SJSA1 (cell line): ENCODE measurements at regions not wholly inside any gene's neighbourhood (a gene's known extent, or its start where the extent isn't known, plus 50 kb on each side); places are given as distances from the start of the nearest gene placed in this dataset.
A peak's percentile ranks its signal among the peaks of the same experiment; 100 is the strongest.

Experiments
- DNase-seq, 2 experiments: peaks; one replicate each; pipeline ENCODE4 v3.0.0-alpha.2; 2015 to 2020; ENCODE audit warnings: low spot score in 2 of 2, low read depth in 1 of 2
- H3K27ac ChIP-seq: fragments of 250-450 bp; sonication (Bioruptor Pico); 2 replicates; pipeline ENCODE4 v1.5.1; 2020; ENCODE audit warnings: mild to moderate bottlenecking, moderate library complexity
- H3K27me3 ChIP-seq: fragments of 250-450 bp; sonication (Bioruptor Pico); replicated peaks from 2 replicates; pipeline ENCODE4 v1.5.1; 2020; ENCODE audit warnings: mild to moderate bottlenecking, moderate library complexity
- H3K36me3 ChIP-seq: fragments of 250-450 bp; sonication (Bioruptor Pico); 2 replicates; pipeline ENCODE4 v1.5.1; 2020; ENCODE audit warnings: mild to moderate bottlenecking
- H3K4me1 ChIP-seq: fragments of 250-450 bp; sonication (Bioruptor Pico); replicated peaks from 2 replicates; pipeline ENCODE4 v1.6.1; 2021; ENCODE audit warnings: mild to moderate bottlenecking
- H3K4me3 ChIP-seq: fragments of 250-450 bp; sonication (Bioruptor Pico); 2 replicates; pipeline ENCODE4 v1.5.1; 2020; ENCODE audit warnings: mild to moderate bottlenecking
- H3K9me3 ChIP-seq: fragments of 250-450 bp; sonication (Bioruptor Pico); replicated peaks from 2 replicates; pipeline ENCODE4 v1.5.1; 2020; ENCODE audit warnings: mild to moderate bottlenecking

DNA sequence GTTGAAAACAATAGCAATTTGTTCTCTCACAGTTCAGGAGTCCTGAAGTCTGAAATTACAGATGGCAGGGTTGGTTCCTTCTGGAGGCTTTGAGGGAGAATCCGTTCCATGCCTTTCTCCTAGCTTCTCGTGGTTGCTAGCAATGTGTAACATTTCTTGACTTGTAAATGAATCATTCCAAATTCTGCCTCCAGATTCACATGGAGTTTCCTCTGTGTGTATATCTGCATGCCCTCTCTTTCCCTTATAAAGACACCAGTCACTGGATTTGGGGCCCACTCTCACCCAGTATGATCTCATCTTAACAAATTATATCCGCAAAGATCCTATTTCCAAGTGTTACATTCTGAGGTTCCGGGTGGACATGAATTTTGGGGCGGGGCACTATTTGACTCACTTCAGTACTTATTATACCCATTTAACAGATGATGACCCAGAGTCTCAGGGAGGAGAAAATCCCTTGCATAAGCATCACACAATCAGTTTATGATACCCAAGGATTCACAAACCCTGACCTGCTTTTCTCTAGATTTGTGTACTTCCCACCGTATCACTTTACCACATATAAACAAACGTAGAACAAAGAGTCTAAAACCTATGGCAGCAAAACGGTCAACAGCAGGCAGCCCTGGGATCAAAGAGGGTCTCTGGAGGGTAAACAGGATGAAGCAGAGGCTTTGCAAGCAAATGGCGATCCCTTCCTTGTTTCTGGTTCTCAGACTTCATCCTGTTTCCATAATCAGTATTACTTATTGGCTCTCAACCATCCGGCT is 93.7 kb downstream of the C9orf152 start:
- peaks cover 13% of the 10 kb centered on the region; the same call in 1 of the 2 replicates for H3K36me3 ChIP-seq
- H3K27ac ChIP-seq: no peak overlapping the region
- H3K4me1 ChIP-seq: peaks cover 15% of the 10 kb centered on the region
- H3K4me3 ChIP-seq: no peak overlapping the region
- no peak for DNase-seq
- H3K9me3 ChIP-seq: no peaks in the 10 kb centered on the region
- H3K27me3 ChIP-seq: no peaks in the 10 kb centered on the region

DNA sequence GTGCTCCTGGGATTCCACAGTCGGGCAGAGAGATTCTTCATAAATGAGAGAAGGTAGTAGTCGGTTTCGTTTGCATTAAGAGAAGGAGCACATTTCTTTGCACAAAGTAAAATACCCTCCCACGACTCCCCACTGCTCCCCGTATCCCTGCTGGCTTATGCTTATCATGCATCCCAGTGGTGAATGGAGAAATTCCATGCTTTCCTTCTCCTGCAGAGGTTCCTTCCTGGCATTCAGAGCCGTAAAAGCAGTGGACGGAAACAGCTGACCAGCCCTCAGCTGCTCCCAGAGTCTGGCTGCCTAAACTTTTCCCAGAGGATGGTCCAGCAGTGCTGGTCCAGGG is 93.1 kb downstream of the C9orf152 start:
- no peak for DNase-seq
- Histone ChIP-seq H3K27me3 (no peaks in the 10 kb centered on the region), H3K36me3 (peaks cover 15% of the 10 kb centered on the region), H3K4me1 (peaks cover 15% of the 10 kb centered on the region), H3K9me3 (no peaks in the 10 kb centered on the region), H3K4me3 (no peak overlapping the region), H3K27ac (no peak overlapping the region)

DNA sequence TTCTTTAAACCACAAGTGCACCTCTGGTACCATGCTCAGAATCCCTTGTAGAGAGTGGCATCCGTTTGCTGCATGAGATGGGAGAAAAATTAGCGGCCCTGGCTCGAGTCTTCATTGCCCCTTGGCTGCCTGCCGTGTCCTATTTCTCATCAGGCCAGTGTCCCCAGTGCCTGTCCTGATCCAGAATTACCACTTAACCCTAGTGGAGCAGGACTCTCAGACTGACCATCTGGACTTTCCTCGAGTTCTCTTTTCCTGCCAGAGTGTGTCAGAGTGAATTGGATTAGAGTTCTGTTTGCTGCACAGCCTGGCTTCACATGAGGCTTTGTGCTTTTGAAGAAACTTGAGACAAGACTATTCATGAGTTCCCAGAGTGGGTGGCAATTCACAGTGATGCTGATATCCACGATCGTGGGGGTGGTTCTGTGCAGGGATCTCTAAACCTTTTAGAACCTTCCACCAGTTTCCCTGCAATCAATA is 92.6 kb downstream of the C9orf152 start:
- H3K4me3 ChIP-seq: no peak overlapping the region
- H3K36me3 ChIP-seq: peaks cover 20% of the 10 kb centered on the region
- H3K27ac ChIP-seq: no peak overlapping the region
- no peak for DNase-seq
- peaks cover 15% of the 10 kb centered on the region for H3K4me1 ChIP-seq
- H3K9me3 ChIP-seq: no peaks in the 10 kb centered on the region
- no peaks in the 10 kb centered on the region for H3K27me3 ChIP-seq

DNA sequence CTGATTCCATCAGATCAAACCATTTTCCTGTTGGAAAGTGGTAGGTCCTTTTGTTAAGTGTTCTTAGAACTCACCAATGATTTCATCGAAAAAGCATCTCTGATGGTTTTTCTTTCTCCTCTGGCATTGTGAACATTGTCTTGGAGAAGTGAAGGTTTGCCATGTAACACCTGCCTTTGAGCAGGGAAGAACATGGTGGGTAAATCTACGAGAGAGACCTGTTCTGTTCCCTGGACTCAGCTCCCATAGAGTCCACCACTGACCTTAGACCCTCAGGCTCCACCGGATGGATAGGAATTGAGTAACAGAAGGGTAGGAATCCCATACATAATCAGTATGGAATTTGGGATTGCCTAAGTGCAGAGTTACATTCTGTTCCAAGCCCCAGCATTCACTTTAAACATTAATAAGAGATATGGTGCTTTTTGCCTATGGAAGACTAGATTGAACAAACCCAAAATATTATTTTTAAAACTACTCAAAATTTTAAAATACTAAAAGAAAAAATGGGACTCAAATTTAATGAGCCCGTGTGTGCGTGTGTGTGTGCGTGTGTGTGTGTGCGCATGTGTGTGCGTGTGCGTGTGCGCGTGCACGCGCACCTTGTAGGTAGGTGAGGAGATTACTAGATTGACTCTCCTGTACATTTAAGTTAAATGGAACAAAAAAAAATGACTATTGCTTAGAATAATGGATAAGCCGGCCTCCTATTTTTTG is 92.0 kb downstream of the C9orf152 start:
- Histone ChIP-seq H3K27me3 (no peaks in the 10 kb centered on the region), H3K36me3 (peaks cover 20% of the 10 kb centered on the region), H3K27ac (no peak overlapping the region), H3K9me3 (no peaks in the 10 kb centered on the region), H3K4me3 (no peak overlapping the region), H3K4me1 (peaks cover 15% of the 10 kb centered on the region)
- DNase-seq: no peak

DNA sequence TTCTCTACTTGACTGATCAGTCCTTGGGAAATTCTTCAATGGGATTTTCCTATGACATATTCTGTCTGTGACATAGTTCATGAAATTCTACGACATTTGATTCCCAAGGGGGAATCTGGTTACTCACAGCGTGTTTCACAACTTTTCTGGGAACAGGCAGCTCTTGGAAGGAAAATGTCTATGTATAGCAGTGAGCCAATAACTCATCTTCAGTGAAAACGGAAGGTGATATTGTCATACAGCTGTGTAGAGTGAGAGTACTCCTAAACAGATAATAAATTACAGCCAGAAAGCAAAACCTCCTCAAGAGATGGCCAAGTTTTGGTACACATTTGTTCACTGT is 91.4 kb downstream of the C9orf152 start:
- DNase-seq: no peak
- Histone ChIP-seq H3K27ac (no peak overlapping the region), H3K4me3 (no peak overlapping the region), H3K27me3 (no peaks in the 10 kb centered on the region), H3K4me1 (peaks cover 15% of the 10 kb centered on the region), H3K36me3 (peaks cover 20% of the 10 kb centered on the region), H3K9me3 (no peaks in the 10 kb centered on the region)

DNA sequence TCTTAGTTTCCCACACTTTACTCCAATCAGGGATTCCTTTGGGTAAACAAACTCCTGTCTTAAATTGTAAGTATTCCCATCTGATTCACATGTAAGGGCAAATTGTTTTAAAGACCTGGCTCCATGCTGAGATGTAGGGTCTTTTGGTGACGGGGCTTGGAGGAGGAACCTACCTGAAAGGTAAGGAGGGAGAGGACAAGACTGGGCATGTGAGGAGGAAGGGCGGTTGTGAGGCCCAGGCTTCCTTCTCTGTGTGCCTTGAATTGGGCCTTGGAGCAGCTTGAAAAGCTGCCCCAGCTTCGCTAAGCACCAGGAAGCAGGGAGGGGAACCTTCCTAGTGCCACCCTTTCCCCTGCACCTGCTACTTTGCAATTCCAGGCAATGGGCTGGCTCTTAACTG is 86.8 kb downstream of the C9orf152 start:
- Histone ChIP-seq H3K4me3 (no peak overlapping the region), H3K9me3 (no peaks in the 10 kb centered on the region), H3K27ac (no peak overlapping the region), H3K36me3 (peaks cover 7% of the 10 kb centered on the region; the same call in 1 of the 2 replicates), H3K4me1 (peaks cover 41% of the 10 kb centered on the region), H3K27me3 (no peaks in the 10 kb centered on the region)
- no peak for DNase-seq

DNA sequence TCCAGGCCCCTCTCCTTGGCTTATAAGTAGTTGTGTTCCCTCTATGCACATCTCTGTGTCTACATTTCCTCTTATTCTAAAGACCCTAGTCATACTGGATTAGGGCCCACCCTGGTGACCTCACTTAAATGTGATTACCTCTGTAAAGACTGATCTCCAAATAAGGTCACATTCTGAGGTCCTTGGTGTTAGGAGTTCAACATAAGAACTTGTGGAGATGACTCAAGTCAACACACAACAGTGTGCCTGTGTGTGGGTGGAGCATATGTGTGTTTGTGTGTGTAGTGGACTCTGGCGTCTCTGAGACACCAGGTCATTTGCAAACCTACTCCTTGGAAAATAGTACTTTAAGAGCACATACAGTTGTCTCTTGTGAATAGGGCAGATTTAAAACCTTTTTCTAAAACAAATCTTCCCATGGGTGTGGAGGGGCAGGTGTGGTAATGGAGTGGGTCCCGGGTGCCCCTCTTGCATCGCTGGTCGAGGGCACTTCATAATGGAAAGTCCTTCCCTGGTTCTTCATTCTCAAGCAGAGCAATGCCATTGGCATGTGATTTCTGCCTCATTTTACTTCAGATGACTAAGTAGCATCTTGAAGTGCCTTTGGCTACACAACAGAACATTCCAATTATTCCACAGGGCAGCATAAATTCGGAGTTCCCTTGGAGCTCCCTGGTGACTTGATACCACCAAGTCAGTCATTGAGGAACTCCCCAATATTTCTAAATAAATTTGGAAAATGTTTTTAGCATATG is 84.4 kb downstream of the C9orf152 start:
- Histone ChIP-seq H3K9me3 (no peaks in the 10 kb centered on the region), H3K4me1 (peaks cover 57% of the 10 kb centered on the region), H3K4me3 (no peak overlapping the region), H3K27me3 (no peaks in the 10 kb centered on the region), H3K36me3 (peaks cover 9% of the 10 kb centered on the region; the same call in 1 of the 2 replicates), H3K27ac (peak overlapping the region; percentile 45)
- no peak for DNase-seq

DNA sequence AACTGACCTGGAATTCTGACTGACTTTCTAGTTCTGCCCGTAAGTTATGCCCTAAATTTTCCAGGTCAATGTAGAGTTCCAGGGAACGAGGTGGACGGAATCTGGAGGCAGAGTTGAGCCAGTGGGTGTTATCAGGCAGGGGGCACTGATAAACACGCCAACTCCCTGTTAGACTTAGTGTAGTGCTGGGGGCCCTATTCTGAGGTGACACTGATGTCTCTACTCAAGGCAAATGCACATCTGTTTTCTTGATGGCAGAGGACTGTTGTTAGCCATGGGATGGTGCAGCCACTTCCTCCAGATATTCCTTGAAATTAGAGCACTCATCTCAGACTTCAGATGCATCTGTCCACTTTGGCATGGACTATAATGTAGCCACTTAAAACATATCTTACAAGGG is 83.5 kb downstream of the C9orf152 start:
- H3K4me3 ChIP-seq: no peak overlapping the region
- no peaks in the 10 kb centered on the region for H3K9me3 ChIP-seq
- peaks cover 9% of the 10 kb centered on the region; the same call in 1 of the 2 replicates for H3K36me3 ChIP-seq
- peaks cover 57% of the 10 kb centered on the region for H3K4me1 ChIP-seq
- peak overlapping the region; percentile 80 for H3K27ac ChIP-seq
- no peak for DNase-seq
- no peaks in the 10 kb centered on the region for H3K27me3 ChIP-seq

DNA sequence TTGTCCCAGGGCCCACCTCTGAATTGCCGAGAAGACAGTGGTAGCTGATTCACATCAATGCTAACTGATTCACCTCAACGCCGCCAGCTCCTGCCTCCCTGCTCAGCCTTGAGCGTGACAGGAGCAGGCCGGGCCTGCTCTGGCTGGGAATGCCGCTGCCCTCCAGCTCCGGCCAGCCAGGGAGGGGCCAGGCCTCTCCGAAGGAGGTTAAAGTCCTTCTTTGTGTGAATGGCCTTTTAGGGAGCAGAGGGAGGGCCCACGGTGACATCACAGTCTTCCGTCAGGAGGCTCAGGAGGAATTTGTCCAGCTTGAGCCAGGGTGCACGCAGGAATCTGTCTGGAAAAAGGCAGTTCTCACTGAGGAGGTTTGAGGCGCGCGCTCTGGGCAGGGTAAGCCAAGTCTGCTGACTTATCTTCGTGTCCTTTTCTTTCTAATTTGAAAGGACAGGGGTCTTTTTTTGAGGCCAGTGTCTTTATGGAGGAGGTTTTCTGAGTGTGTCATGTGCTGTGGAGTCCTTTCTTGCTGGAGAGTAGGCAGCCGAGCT is 82.7 kb downstream of the C9orf152 start:
- H3K27ac ChIP-seq: peak overlapping the region; percentile 80
- H3K9me3 ChIP-seq: no peaks in the 10 kb centered on the region
- H3K4me1 ChIP-seq: peaks cover 59% of the 10 kb centered on the region
- H3K36me3 ChIP-seq: peaks cover 3% of the 10 kb centered on the region; the same call in 1 of the 2 replicates
- DNase-seq: peak; percentile 90 to 91
- peak overlapping the region; percentile 4; the same call in 1 of the 2 replicates for H3K4me3 ChIP-seq
- H3K27me3 ChIP-seq: no peaks in the 10 kb centered on the region

DNA sequence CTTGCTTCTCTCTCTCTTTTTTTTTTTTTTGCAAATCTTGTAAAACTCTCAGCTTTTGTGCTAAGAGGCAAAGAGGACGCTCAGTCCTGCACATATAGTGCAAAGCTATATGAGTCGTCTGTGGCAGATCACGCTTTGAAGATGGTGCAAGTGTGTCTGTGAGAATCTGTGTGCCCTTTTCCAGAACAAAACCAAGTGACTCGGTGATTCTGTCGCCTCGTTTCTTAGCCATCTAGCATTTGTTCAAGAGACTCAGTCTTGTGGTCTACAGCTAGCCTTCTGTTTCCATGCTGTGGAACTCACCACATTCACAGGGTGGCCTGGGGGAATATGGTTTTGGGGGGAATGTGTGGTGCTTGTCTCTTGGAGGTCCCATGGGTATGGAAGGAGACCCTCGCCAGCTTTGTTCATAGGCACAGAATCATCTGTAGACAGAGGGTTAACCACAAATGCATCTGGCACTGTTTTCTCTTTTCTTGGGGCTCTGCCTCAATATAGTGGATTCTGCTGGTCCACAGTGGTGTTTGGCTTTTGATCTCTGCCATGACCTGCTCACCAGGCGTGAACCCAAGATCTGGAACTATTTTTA is 82.1 kb downstream of the C9orf152 start:
- Histone ChIP-seq H3K4me1 (peaks cover 65% of the 10 kb centered on the region), H3K36me3 (peaks cover 2% of the 10 kb centered on the region; the same call in 1 of the 2 replicates), H3K27ac (peak overlapping the region; percentile 80), H3K27me3 (no peaks in the 10 kb centered on the region), H3K4me3 (peak overlapping the region; percentile 4; the same call in 1 of the 2 replicates), H3K9me3 (no peaks in the 10 kb centered on the region)
- no peak for DNase-seq

DNA sequence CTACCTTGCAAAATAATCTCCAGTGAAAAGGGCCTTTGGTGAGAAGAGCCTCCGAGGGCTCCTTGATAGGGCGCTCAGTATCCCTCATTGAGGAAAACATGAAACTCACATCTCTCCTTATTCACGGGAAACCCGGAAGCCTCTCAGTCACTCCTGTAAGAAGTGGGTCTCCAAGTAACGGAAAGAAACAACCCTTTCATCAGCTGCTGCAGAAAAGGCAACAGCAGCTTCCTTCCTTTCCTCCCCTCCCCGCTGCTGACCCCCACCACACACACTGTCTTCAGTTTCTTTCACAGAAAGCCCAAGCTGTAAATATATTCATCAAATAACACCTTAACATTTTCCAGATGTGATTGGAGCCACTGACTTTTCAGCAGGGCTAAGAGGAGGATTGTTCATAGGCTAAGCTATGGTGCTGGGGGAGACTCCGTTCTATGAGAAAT is 81.4 kb downstream of the C9orf152 start:
- Histone ChIP-seq H3K27me3 (no peaks in the 10 kb centered on the region), H3K36me3 (peaks cover 2% of the 10 kb centered on the region; the same call in 1 of the 2 replicates), H3K4me3 (no peak overlapping the region), H3K9me3 (no peaks in the 10 kb centered on the region), H3K4me1 (peaks cover 72% of the 10 kb centered on the region), H3K27ac (peak overlapping the region; percentile 80; the same call in 1 of the 2 replicates)
- no peak for DNase-seq

DNA sequence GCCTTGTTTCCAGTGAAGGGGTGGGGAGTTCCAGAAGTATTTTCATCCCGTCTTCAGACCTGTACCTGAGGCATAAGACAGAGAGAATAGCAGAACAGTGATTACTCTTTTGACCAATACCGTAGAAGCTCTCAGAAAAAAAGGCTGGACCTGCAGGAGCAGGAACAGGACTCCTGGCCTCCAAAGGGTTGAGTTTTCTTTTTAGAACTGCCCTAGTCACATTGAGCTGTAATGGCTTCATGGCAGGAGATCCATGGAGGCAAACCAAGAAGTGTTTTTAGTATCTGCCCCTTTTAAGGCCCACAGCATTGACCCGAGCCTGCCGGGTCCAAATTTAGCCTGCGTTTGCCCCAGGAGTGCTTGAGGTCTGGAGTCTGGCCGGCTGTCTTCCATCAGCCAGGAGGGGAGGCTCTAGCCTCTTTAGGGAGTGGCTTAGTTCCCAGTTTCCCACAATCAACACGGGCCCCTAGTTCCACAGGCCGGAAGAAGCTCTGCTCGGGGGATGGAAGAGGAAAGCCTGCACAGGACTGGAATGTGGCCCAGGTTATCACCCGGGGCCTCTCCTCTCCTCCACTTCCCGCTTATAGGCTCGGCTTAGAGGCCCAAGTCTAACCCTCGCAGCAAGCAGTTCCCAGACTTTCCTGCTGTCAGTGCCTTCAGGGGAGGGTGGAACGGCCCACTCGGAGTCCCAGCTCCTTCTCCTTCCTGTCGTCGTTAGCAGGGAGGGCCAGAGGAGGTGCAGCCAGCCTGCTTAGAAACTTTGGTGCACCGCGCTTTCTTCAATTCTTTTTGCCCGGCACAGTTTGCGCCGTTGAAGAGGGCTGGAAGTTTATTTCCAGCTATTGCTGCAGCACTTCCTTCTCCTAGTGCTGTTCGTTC is 80.7 kb downstream of the C9orf152 start:
- no peak for DNase-seq
- no peak overlapping the region for H3K27ac ChIP-seq
- H3K27me3 ChIP-seq: no peaks in the 10 kb centered on the region
- no peak overlapping the region for H3K4me3 ChIP-seq
- peaks cover 77% of the 10 kb centered on the region for H3K4me1 ChIP-seq
- H3K9me3 ChIP-seq: no peaks in the 10 kb centered on the region
- peaks cover 2% of the 10 kb centered on the region; the same call in 1 of the 2 replicates for H3K36me3 ChIP-seq
